Sigmoid colon (tissue), 3 donors: ENCODE measurements at regions not wholly inside any gene's neighbourhood (a gene's known extent, or its start where the extent isn't known, plus 50 kb on each side); places are given as distances from the start of the nearest gene placed in this dataset.

ENCODE experiments used
- CTCF ChIP-seq, 4 experiments: fragments of 450-650 bp in 3 of 4; fragments of 200-600 bp in 1 of 4; IDR thresholded peaks; one replicate each; pipeline ENCODE4 v1.5.1; 2016 to 2019; ENCODE audit warnings: antibody characterized with exemption in 4 of 4, mild to moderate bottlenecking in 3 of 4, moderate library complexity in 2 of 4
- POLR2A ChIP-seq, 2 donors: fragments of 450-650 bp; IDR thresholded peaks; one replicate each; pipeline ENCODE4 v1.6.1; 2016; ENCODE audit warnings: antibody characterized with exemption in 2 of 2, mild to moderate bottlenecking in 2 of 2, moderate library complexity in 2 of 2

GRCh38 chr3:55189359-55189801 is 261.5 kb upstream of the LRTM1 start:
- no peak for TF ChIP-seq CTCF (IDR thresholded peaks at IDR 0.05)
- no peak for TF ChIP-seq POLR2A (IDR thresholded peaks at IDR 0.05)
